Caco-2 (cell line): ENCODE measurements at regions not wholly inside any gene's neighbourhood (a gene's known extent, or its start where the extent isn't known, plus 50 kb on each side); places are given as distances from the start of the nearest gene placed in this dataset.
"Not testable (repeated sequence)": the region's sequence is repeated elsewhere in the genome, so short reads cannot be mapped to it uniquely, and the experiment has no call there.

ENCODE experiments used
- BruUV-seq: library from RNA; stranded (reverse); fragments of 400-500 nt; replicated peaks from 2 replicates; lab custom pipeline; 2021; lab: Mats Ljungman, UMichigan
- CTCF ChIA-PET: fragments of 300-600 bp; sonication (Branson Sonifier 250); formaldehyde crosslinking; loops from one replicate; lab custom pipeline; 2022; ENCODE audit warnings: antibody characterized with exemption; lab: Charles Lee
- POLR2A ChIA-PET: fragments of 300-600 bp; sonication (Branson Sonifier 250); formaldehyde crosslinking; loops from one replicate; lab custom pipeline; 2022; ENCODE audit warnings: antibody characterized with exemption; lab: Charles Lee
- DNase-seq, 2 experiments: peaks; one replicate each; pipeline versions ENCODE4 v3.0.0 to v3.0.0-alpha.2; 2020 to 2022
- H3K27me3 ChIP-seq: replicated peaks from 2 replicates; pipeline ENCODE4 v1.6.0; 2011; ENCODE audit warnings: low read length; ENCODE audit not compliant: control insufficient read depth, insufficient read depth
- H3K36me3 ChIP-seq: 2 replicates; pipeline ENCODE4 v1.5.1; 2011; ENCODE audit warnings: low read length; ENCODE audit not compliant: control insufficient read depth, insufficient read depth
- H3K4me1 ChIP-seq: fragments of 250-450 bp; sonication (Bioruptor Pico); 2 replicates; pipeline ENCODE4 v1.5.1; 2020; ENCODE audit warnings: mild to moderate bottlenecking
- H3K4me3 ChIP-seq: 2 replicates; pipeline ENCODE4 v1.5.1; 2011; ENCODE audit warnings: low read depth, mild to moderate bottlenecking, control low read depth, low read length
- H3K9me3 ChIP-seq: fragments of 250-450 bp; sonication (Bioruptor Pico); 2 replicates; pipeline ENCODE4 v1.5.1; 2020; ENCODE audit warnings: mild to moderate bottlenecking, moderate library complexity
- H3K27ac Mint-ChIP-seq: one replicate; pipeline ENCODE4 v1.8.0; 2022; ENCODE audit warnings: mixed read lengths; ENCODE audit not compliant: unreplicated experiment
- H3K27me3 Mint-ChIP-seq: one replicate; pipeline ENCODE4 v1.8.0; 2022; ENCODE audit warnings: mixed read lengths; ENCODE audit not compliant: insufficient read depth, unreplicated experiment
- H3K36me3 Mint-ChIP-seq: one replicate; pipeline ENCODE4 v1.8.0; 2022; ENCODE audit warnings: mild to moderate bottlenecking, mixed read lengths; ENCODE audit not compliant: insufficient read depth, unreplicated experiment
- H3K4me1 Mint-ChIP-seq: one replicate; pipeline ENCODE4 v1.8.0; 2022; ENCODE audit warnings: low read depth, mixed read lengths; ENCODE audit not compliant: unreplicated experiment
- H3K4me3 Mint-ChIP-seq: one replicate; pipeline ENCODE4 v1.8.0; 2022; ENCODE audit warnings: mild to moderate bottlenecking, moderate library complexity, mixed read lengths; ENCODE audit not compliant: unreplicated experiment
- H3K9me3 Mint-ChIP-seq: one replicate; pipeline ENCODE4 v1.8.0; 2022; ENCODE audit warnings: mixed read lengths; ENCODE audit not compliant: unreplicated experiment
- intact Hi-C: fragments of 100-400 bp; cut with micrococcal nuclease; formaldehyde crosslinking; loops from one replicate; pipeline ENCODE4 v1.10.0; 2022; ENCODE audit not compliant: unreplicated experiment
- TF ChIP-seq, protein P1 (sequence below), 2 experiments: fragments of 200-600 bp in 1 of 2; IDR thresholded peaks; 1 replicate in 1 of 2; 2 replicates in 1 of 2; pipeline versions ENCODE4 v1.5.1 to v1.8.0; 2011 to 2022; ENCODE audit warnings: antibody characterized with exemption in 1 of 2, control low read depth in 1 of 2, inconsistent platforms in 1 of 2, low read depth in 1 of 2, low read length in 1 of 2, mild to moderate bottlenecking in 1 of 2, moderate library complexity in 1 of 2; ENCODE audit not compliant: insufficient read depth in 1 of 2, severe bottlenecking in 1 of 2, unreplicated experiment in 1 of 2

DNA sequence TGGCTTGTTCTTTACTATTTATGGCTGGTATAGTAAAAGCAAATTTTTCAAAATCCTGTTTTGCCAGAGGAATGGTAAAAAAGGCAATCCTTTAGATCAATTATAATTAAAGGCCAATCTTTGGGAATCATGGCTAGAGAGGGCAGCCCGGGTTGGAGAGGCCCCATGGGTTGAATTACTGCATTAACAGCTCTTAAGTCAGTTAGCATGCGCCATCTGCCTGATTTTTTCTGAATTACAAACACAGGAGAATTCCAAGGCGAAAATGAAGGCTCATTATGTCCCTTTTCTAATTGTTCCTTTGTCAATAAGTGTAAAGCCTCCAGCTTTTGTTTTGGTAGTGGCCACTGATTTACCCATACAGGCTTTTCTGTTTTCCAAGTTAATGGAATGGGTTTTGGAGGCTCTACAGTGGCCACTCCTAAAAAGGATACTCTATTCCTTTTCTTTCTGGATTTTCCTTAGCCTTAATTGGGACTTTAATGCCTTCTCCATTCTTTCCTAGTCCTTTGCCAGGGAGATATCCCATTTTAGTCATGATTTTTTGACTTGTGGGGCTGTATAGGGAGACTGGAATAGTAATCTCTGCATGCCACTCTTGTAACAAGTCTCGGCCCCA, 114.9 kb upstream of the LARP1 start:
- H3K27me3 Mint-ChIP-seq, H3K4me1 Mint-ChIP-seq, H3K36me3 Mint-ChIP-seq, H3K9me3 ChIP-seq, BruUV-seq, H3K27ac Mint-ChIP-seq, H3K27me3 ChIP-seq, H3K36me3 ChIP-seq, POLR2A ChIA-PET, H3K4me3 ChIP-seq, H3K4me3 Mint-ChIP-seq, H3K4me1 ChIP-seq: not testable (repeated sequence)
- intact Hi-C loops: loop anchor here (1.0 to 5.0 kb wide), 6 partner anchors 30 to 666 kb away; no protein-coding TSS in a partner anchor
- TF ChIP-seq, protein P1, sequence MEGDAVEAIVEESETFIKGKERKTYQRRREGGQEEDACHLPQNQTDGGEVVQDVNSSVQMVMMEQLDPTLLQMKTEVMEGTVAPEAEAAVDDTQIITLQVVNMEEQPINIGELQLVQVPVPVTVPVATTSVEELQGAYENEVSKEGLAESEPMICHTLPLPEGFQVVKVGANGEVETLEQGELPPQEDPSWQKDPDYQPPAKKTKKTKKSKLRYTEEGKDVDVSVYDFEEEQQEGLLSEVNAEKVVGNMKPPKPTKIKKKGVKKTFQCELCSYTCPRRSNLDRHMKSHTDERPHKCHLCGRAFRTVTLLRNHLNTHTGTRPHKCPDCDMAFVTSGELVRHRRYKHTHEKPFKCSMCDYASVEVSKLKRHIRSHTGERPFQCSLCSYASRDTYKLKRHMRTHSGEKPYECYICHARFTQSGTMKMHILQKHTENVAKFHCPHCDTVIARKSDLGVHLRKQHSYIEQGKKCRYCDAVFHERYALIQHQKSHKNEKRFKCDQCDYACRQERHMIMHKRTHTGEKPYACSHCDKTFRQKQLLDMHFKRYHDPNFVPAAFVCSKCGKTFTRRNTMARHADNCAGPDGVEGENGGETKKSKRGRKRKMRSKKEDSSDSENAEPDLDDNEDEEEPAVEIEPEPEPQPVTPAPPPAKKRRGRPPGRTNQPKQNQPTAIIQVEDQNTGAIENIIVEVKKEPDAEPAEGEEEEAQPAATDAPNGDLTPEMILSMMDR (IDR thresholded peaks at IDR 0.05; ENCODE audit: insufficient read depth in 1 of 2, low read depth in 1 of 2, low read length in 1 of 2, severe bottlenecking in 1 of 2, unreplicated experiment in 1 of 2): peak; percentile 29 to 77
- CTCF ChIA-PET: interaction anchor here (0.5 to 1.6 kb wide), 7 partner anchors 9 to 568 kb away, joined by 3 to 7 read pairs (median 3); no protein-coding TSS in a partner anchor
- DNase-seq: peak in 1 of 2 experiments; percentile 52
- H3K9me3 Mint-ChIP-seq: peaks cover 20% of the 10 kb centered on the region

DNA sequence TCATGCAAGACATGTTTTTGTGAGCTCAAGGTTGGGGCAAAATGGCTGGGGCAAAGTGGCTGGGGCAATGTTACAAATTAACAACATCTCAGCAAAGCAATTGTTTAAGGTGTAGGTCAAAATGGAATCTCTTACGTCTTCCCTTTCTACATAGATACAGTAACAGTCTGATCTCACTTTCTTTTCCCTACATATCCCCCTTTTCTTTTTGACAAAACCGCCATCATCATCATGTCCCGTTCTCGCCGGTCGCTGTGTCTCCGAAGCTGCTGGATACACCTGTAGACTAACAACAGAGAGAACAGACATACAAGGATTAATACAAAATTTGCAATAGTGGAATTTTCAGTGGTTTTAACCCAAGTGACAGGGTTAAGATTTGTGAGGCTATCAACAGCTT, 118.4 kb upstream of the LARP1 start:
- H3K4me3 Mint-ChIP-seq, H3K4me3 ChIP-seq, H3K36me3 ChIP-seq, H3K4me1 ChIP-seq, H3K4me1 Mint-ChIP-seq, H3K27ac Mint-ChIP-seq, intact Hi-C loops, H3K9me3 ChIP-seq, BruUV-seq, H3K9me3 Mint-ChIP-seq, CTCF ChIA-PET, POLR2A ChIA-PET, H3K27me3 Mint-ChIP-seq, H3K36me3 Mint-ChIP-seq, DNase-seq, H3K27me3 ChIP-seq: not testable (repeated sequence)

DNA sequence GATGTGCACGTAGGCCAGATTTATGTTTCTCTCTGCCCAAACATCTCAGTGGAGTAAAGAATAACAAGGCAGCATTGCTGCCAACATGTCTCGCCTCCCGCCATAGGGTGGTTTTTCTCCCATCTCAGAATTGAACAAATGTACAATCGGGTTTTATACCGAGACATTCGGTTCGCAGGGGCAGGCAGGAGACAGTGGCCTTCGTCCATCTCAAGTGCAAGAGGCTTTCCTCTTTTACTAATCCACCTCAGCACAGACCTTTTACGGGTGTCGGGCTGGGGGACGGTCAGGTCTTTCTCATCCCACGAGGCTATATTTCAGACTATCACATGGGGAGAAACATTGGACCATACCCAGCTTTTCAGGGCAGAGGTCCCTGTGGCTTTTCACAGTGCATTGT, 118.9 kb upstream of the LARP1 start:
- H3K4me3 Mint-ChIP-seq, H3K27ac Mint-ChIP-seq, H3K27me3 ChIP-seq, H3K9me3 ChIP-seq, H3K36me3 Mint-ChIP-seq, CTCF ChIA-PET, H3K36me3 ChIP-seq, intact Hi-C loops, DNase-seq, H3K4me1 ChIP-seq, POLR2A ChIA-PET, H3K9me3 Mint-ChIP-seq, H3K4me3 ChIP-seq, H3K4me1 Mint-ChIP-seq, BruUV-seq, H3K27me3 Mint-ChIP-seq: not testable (repeated sequence)

DNA sequence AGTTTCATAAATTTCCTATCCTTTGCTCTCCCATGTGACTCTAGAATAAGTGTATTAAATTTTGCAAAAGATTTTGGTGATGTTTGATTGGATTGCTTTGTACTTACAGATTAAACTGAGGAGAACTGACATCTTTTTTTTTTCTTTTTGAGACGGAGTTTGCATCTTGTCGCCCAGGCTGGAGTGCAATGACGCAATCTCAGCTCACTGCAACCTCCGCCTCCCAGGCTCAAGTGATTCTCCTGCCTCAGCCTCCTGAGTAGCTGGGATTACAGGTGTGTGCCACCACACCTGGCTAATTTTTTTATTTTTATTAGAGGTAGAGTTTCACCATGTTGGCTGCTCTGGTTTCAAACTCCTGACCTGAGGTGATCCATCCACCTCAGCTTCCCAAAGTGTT, 121.4 kb upstream of the LARP1 start:
- H3K9me3 ChIP-seq, H3K4me3 Mint-ChIP-seq, H3K36me3 Mint-ChIP-seq, H3K36me3 ChIP-seq, DNase-seq, H3K4me3 ChIP-seq, H3K9me3 Mint-ChIP-seq, POLR2A ChIA-PET, H3K27me3 Mint-ChIP-seq, intact Hi-C loops, H3K27ac Mint-ChIP-seq, BruUV-seq, H3K27me3 ChIP-seq, H3K4me1 ChIP-seq, H3K4me1 Mint-ChIP-seq: not testable (repeated sequence)
- CTCF ChIA-PET: interaction anchor here (0.7 kb wide), 1 partner anchor 240 kb away, joined by 4 read pairs; no protein-coding TSS in a partner anchor
